ENCODE measurements at regions not wholly inside any gene's neighbourhood (a gene's known extent, or its start where the extent isn't known, plus 50 kb on each side); places are given as distances from the start of the nearest gene placed in this dataset.

GRCh38 chr17:10936931-10937330, 99.0 kb upstream of the PIRT start:
- TF ChIP-seq, protein P1, sequence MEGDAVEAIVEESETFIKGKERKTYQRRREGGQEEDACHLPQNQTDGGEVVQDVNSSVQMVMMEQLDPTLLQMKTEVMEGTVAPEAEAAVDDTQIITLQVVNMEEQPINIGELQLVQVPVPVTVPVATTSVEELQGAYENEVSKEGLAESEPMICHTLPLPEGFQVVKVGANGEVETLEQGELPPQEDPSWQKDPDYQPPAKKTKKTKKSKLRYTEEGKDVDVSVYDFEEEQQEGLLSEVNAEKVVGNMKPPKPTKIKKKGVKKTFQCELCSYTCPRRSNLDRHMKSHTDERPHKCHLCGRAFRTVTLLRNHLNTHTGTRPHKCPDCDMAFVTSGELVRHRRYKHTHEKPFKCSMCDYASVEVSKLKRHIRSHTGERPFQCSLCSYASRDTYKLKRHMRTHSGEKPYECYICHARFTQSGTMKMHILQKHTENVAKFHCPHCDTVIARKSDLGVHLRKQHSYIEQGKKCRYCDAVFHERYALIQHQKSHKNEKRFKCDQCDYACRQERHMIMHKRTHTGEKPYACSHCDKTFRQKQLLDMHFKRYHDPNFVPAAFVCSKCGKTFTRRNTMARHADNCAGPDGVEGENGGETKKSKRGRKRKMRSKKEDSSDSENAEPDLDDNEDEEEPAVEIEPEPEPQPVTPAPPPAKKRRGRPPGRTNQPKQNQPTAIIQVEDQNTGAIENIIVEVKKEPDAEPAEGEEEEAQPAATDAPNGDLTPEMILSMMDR (conservative IDR thresholded peaks at IDR 0.05; ENCODE audit: low read depth, low read length), result no peak

DNA sequence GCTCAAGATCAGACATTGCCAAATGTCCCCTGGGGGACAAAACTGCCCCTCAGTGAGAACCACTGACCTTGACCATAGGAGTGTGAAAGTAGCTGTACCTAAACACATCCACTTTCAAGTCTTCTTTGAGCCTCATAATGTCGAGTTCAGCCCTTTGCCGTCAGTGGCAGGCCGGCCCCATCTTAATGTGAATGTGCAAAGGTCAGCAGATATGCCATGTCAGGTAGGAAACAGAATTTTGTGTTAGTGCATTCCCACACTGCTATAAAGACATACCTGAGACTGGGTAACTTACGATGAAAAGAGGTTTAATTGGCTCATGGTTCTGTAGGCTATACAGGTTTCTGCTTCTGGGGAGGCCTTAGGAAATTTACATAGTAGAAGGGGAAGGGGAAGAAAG, 95.1 kb upstream of the PIRT start:
- DNase-seq (ENCODE audit: low read depth), result no peak
- H3K4me3 ChIP-seq (ENCODE audit: low read depth, low read length), result no peak overlapping the region
- TF ChIP-seq, protein P1 (conservative IDR thresholded peaks at IDR 0.05; ENCODE audit: low read depth, low read length), result no peak

More at GRCh38 chr17:10936931-10937330, 99.0 kb upstream of the PIRT start:
- H3K4me3 ChIP-seq (ENCODE audit: low read depth, low read length), result no peak overlapping the region
- no peak for DNase-seq (ENCODE audit: low read depth)

DNA sequence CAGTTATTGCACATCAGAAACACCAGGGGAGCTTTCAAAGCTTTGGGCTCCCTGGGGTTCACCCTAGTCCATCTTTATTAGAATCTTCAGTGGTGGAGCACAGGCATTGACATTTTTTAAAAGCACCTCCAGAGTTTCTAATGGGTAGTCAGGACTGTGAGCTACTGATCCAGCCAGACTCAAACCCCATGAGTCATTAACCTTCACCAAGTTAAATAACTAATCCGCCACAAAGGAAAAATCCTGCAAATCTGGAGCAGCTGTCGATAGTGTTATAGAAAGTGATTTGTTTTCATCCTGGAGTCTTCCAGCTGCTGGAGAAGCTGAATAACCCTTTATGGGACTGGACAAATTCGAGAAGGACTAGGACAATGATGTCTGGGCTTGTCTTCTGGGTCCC, 93.2 kb upstream of the PIRT start:
- TF ChIP-seq, protein P1 (conservative IDR thresholded peaks at IDR 0.05; ENCODE audit: low read depth, low read length), result no peak
- no peak overlapping the region for H3K4me3 ChIP-seq (ENCODE audit: low read depth, low read length)
- DNase-seq (ENCODE audit: low read depth), result no peak

GRCh38 chr17:10927712-10928111, 89.8 kb upstream of the PIRT start:
- TF ChIP-seq, protein P1 (conservative IDR thresholded peaks at IDR 0.05; ENCODE audit: low read depth, low read length), result no peak
- H3K4me3 ChIP-seq (ENCODE audit: low read depth, low read length), result no peak overlapping the region
- DNase-seq (ENCODE audit: low read depth), result no peak

- no peak overlapping the region for H3K4me3 ChIP-seq (ENCODE audit: low read depth, low read length)
- TF ChIP-seq, protein P1 (conservative IDR thresholded peaks at IDR 0.05; ENCODE audit: low read depth, low read length), result no peak
- DNase-seq (ENCODE audit: low read depth), result no peak
Observed at GRCh38 chr17:10920558-10921108, 82.7 kb upstream of the PIRT start.

DNA sequence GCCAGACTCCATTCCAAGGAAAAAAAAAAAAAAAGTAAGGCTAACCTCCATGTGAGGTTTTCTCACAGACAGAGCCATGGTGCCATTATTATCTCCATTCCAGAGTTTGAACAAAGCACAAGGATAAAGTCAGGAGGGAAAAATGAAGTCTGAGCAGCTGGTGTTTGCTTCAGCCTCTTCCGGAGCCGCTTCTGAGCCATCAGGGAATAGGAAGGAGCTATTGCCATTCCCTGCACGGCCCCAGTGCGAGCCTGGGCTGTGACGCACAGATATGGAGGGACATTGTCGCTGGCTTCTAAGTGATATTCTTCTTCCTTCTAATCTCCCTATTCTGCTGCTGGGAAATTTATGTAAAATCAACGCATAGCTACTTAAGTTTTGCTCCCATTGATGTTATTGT, 69.5 kb upstream of the PIRT start:
- H3K4me3 ChIP-seq (ENCODE audit: low read depth, low read length), result no peak overlapping the region
- TF ChIP-seq, protein P1 (conservative IDR thresholded peaks at IDR 0.05; ENCODE audit: low read depth, low read length), result no peak
- DNase-seq (ENCODE audit: low read depth), result no peak

GRCh38 chr17:10899281-10899680, 61.4 kb upstream of the PIRT start:
- TF ChIP-seq, protein P1 (conservative IDR thresholded peaks at IDR 0.05; ENCODE audit: low read depth, low read length), result no peak
- DNase-seq (ENCODE audit: low read depth), result no peak
- H3K4me3 ChIP-seq (ENCODE audit: low read depth, low read length), result no peak overlapping the region

Data from choroid plexus epithelial cell (primary cell).